ENCODE measurements at regions not wholly inside any gene's neighbourhood (a gene's known extent, or its start where the extent isn't known, plus 50 kb on each side); places are given as distances from the start of the nearest gene placed in this dataset.
A peak's percentile ranks its signal among the peaks of the same experiment; 100 is the strongest.

GRCh38 chr1:198903203-198903602 lies 264.4 kb downstream of the PTPRC start:
- no peak for DNase-seq (ENCODE audit: low read depth in 2 of 2)

- no peak for DNase-seq (ENCODE audit: low read depth in 2 of 2)
These were observed 264.8 kb downstream of the PTPRC start for GRCh38 chr1:198903621-198904020.

- DNase-seq (ENCODE audit: low read depth in 2 of 2) = peak in 1 of 2 donors; percentile 25
These were observed 265.5 kb downstream of the PTPRC start for GRCh38 chr1:198904321-198904720.

DNA sequence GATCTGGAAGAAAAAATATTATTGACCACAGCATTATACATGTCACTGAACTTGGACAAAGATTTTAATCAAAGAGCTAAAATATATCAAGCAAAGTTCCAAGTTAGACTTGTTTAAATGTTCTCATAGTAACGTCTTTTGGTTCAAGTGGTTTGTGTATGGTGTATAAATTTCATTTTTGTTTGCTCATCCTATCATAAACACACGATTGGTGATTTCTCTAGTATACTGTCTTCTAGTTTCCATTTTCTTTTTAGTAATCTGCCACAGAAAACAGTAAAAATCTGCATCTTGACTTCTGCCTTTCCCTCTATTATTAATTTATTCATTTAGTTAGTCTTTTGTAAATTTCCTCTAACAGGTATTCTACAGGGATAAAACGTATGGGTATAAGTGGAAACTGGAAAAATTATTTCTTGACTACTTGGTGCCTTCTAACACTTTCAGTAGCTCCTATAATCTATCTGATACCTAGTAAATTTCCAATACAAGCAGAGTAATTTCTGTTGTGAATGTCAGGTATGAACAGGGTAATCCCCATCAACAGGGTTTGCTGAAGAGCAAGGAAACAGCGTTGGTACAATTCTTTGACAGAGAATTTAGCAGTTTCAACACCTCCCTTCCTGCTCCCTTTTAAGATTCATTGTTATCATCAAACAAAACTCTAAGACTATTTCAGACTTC lies 268.0 kb downstream of the PTPRC start:
- DNase-seq (ENCODE audit: low read depth in 2 of 2) = no peak

DNA sequence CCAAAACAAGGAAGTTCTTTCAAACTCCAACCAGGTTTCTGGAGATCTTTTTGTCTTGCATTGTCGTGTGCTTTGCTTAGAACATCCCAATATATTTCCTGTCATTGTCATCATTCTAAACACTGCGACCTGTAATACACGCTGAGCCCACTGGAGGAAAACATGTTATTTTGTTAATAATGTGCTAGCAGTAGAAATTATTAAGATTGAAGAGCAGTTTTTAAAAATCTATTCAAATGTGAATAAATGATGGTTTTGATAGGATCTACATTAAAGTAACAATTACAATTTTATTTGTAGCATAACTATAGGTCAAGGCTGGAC lies 268.5 kb downstream of the PTPRC start:
- peak in 1 of 2 donors; percentile 45 for DNase-seq (ENCODE audit: low read depth in 2 of 2)

DNA sequence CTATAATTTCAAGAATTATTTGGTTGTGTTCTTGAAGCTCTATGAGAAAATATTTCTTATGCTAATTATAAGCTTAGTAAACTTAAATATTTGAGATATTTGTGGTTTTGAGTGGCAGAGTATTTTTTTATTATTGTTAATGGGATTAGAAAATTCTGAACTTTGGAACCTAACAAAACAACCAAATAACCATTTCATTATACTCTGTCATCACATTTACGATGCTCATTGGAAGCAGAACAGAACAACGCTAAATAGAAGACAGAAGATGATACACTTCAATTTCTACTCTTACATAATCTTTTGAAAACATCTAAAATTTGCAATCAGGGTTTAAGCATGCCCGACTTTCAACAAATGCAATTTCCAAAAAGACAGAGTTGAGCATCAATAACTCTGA lies 270.2 kb downstream of the PTPRC start:
- no peak for DNase-seq (ENCODE audit: low read depth in 2 of 2)

DNA sequence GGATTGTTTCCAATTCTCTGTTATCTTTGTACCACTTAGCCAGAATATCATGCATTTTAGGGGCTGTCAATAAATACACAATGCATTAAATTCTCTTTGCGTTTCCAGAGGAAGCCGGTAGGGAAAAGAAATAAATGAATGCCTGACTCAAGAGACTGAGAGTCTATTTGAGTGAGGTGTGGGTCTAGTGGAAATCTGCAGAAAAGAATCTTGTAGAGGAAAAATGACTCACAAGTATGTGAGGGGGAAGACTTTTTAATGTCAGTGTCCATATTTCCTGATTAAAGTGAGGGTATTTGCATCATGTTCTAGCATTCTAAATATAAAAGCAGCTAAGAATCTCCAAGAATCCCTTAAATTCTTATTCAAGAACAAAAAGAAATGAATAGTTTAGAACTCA lies 271.1 kb downstream of the PTPRC start:
- peak in 1 of 2 donors; percentile 64 for DNase-seq (ENCODE audit: low read depth in 2 of 2)

- DNase-seq (ENCODE audit: low read depth in 2 of 2) = no peak
These were observed 272.0 kb downstream of the PTPRC start for GRCh38 chr1:198910816-198911215.

DNA sequence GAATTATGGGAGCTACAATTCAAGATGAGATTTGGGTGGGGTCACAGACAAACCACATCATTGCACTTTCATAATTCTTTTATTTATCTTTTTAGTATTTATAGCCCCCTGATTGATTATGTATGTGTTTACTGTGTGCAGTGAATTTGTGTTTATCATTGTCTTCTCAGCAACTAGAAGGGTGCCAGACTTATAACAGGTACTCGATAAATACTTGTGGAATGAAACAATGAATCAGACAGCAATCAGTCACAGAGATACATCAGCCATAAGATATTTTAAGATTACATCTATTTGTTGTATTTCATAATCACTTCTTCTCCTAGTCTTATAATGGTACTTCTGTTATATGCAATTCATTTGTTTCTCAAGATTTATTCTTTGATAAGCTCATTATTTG lies 273.2 kb downstream of the PTPRC start:
- DNase-seq (ENCODE audit: low read depth in 2 of 2) = no peak

DNA sequence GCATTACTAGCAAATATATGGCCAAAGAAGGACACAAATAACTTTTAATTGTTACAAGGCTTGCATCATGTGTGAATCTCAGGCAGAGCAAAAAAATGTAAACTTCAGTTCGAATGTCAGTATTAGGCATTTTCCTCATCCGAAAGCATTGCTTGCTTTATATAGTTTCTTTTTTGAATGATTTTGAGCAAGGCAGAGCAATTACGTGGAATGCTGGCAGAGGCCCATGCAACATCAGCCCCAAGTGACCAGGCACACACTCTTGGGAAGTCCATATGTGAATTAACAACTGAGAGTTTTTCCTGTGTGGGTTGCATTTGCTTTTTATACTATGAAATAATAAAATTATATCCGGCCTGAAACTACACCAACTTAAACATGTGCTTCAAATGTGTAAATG lies 274.8 kb downstream of the PTPRC start:
- peak in 1 of 2 donors; percentile 29 for DNase-seq (ENCODE audit: low read depth in 2 of 2)

DNA sequence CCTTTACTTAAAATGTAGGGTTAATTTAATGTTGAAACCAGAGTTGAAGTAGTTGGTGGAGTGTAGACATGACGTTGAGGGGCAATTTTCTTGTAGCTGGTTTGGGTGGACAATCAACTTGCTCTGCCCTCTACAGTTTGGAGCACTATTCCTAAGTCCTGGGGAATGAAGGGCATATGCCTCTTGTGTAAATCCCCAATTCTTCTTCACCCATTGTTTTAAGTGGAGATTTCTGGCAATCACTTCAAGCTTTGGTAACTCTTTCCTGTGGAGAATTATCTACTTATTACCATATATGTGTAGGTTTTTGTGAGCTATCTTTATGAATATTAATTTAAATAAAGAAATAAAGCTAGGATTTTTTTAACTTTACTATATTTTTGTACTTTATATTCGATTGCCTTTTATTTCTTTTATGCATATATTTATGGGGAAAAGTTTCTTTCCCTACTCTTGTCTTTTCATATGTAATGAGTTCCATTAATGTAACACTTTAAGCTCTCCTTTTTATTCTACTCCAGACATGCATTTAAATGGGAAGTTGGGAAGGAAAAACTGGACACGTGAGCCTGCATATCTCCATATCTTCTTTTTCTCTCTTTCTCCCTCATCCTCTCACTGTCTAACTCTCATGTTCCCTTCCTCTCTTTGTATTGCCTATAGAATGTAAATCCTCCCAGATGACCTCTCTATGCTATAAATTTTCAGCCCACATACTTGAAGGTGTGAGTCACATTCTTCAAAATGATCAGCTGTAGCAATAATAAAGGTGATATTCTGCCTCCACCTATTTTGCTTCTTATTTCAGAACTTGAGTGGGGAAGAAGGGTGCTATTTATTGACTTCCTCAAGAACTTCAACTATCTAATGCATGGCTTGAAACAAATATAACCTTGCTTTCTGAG lies 276.7 kb downstream of the PTPRC start:
- no peak for DNase-seq (ENCODE audit: low read depth in 2 of 2)

- DNase-seq (ENCODE audit: low read depth in 2 of 2) = no peak
These were observed 278.4 kb downstream of the PTPRC start for GRCh38 chr1:198917226-198917625.

- peak in 1 of 2 donors; percentile 51 for DNase-seq (ENCODE audit: low read depth in 2 of 2)
These were observed 280.1 kb downstream of the PTPRC start for GRCh38 chr1:198918920-198919319.

- no peak for DNase-seq (ENCODE audit: low read depth in 2 of 2)
These were observed 281.0 kb downstream of the PTPRC start for GRCh38 chr1:198919667-198920398.

DNA sequence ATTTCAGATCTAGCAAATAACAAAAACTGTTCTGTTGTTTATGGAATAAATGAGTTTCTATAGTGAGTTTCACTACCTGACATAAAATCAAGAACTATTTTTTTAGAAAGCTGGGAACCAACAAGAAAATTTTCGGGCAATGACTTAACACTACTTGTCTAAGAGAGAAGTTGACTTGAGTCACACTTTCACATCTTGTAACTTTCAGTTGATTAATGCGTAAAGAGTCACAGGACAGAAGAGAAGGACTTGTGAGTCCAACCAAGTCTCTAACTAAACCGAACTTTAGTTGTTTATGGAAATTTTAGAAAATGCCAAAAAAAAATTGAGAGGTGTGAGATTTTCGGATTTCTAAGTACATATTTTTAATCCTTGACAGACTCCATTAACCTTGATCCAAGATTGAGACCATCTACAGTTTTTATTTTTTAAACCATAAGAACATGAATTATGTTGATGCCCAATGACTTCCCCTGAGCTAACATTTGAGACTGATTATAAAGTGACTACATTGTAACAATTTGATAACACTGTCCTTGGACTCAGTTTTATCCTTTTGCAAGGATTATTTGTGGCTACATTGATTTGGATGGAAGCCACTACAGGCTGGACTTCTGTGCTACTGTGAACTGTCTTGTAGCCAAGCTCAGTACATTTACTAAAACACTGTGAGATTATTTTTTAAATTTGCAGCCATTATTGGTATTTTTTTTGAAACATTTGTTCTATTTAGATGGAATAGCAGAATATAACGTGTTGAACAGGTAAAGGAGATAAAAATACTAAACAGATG lies 284.0 kb downstream of the PTPRC start:
- no peak for DNase-seq (ENCODE audit: low read depth in 2 of 2)

GRCh38 chr1:198923993-198924392 lies 285.2 kb downstream of the PTPRC start:
- DNase-seq (ENCODE audit: low read depth in 2 of 2) = no peak

DNA sequence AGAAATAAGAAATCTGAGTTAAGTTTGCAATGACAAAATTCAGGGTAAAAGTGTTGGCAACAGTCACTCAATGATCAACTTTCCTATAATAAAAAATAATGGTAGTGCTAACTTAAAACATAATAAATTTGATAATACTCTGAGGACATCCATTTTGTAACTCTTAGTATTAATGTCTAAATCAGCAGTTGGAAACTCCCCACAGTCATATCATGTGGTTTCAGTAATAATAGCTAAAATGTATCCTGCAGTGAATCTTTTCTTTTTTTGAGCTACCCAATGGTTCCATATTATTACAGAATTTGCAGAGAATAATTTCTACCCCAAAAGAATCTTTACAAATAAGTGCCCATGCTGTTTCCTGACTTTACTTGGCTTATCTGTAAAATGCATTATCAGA lies 286.7 kb downstream of the PTPRC start:
- DNase-seq (ENCODE audit: low read depth in 2 of 2) = no peak

- no peak for DNase-seq (ENCODE audit: low read depth in 2 of 2)
These were observed 288.3 kb downstream of the PTPRC start for GRCh38 chr1:198927129-198927528.

GRCh38 chr1:198929111-198929604 lies 290.3 kb downstream of the PTPRC start:
- no peak for DNase-seq (ENCODE audit: low read depth in 2 of 2)

- no peak for DNase-seq (ENCODE audit: low read depth in 2 of 2)
These were observed 291.2 kb downstream of the PTPRC start for GRCh38 chr1:198929961-198930599.
